Iris pigment epithelial cell (primary cell): ENCODE measurements at regions not wholly inside any gene's neighbourhood (a gene's known extent, or its start where the extent isn't known, plus 50 kb on each side); places are given as distances from the start of the nearest gene placed in this dataset.

Experiments
- DNase-seq: peaks from one replicate; pipeline ENCODE4 v3.0.0-alpha.2; 2011; ENCODE audit warnings: low read depth

DNA sequence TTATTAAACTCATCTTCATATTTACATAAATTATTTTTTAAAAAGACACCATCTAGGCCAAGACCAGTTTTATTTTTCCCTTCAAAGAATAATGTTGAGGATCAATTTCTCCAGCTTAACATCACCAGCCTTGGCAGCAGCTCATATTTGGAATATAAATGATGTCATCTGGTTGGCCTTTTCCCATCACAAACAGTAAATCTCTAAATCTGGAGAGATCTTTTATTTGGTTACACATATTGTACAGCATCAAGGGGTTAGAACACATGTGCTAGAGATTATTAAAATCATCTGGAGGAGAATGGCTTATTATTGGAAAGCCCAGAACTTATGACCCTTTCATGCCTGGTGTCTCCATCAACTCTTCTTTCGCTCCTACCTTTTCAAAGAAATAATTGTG lies 508.8 kb downstream of the PLPP3 start:
- DNase-seq, result no peak

GRCh38 chr1:56069824-56070223 lies 509.5 kb downstream of the PLPP3 start:
- DNase-seq, result no peak

DNA sequence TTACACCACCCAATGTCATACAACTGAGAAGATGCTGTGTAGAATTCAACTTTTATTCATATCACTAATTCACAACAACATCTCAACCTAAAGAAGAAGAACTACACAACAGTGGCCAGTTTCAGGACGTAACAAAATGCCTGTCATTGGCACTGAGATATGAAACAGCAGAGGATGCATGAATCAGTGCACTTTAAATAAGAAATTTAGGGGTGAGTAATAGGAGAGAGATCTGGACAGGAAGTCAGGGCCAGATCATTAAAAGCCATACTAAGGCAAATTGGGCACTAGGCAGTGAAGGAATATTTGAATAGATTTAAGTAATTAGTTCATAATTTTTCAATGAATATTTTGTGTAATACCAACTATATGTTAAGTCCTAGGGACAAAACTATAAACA lies 510.5 kb downstream of the PLPP3 start:
- peak; percentile 26 for DNase-seq

DNA sequence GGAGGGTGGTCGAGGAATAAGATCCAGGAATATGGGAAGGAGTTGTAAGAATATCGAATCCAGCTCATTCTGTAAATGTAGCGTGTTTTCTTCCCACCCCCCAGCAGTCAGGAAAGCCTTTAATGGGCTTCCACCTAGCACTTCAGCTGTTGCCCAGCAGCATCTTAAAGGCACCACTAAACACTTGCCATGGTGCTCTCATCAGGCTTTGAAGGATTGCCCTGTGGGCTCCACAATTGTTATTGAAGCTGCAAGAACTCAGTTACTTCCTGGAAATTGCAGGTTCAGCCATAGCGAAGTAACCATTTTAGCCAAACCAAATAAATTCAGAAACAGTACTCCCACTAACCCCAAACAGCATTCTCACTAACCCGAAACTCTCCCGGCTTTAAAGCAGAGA lies 511.2 kb downstream of the PLPP3 start:
- DNase-seq, result no peak

- peak; percentile 29 for DNase-seq
These were observed 513.6 kb downstream of the PLPP3 start for GRCh38 chr1:56065729-56066128.

GRCh38 chr1:56064705-56065104 lies 514.7 kb downstream of the PLPP3 start:
- peak; percentile 73 for DNase-seq

GRCh38 chr1:56063461-56063860 lies 515.9 kb downstream of the PLPP3 start:
- DNase-seq, result no peak

DNA sequence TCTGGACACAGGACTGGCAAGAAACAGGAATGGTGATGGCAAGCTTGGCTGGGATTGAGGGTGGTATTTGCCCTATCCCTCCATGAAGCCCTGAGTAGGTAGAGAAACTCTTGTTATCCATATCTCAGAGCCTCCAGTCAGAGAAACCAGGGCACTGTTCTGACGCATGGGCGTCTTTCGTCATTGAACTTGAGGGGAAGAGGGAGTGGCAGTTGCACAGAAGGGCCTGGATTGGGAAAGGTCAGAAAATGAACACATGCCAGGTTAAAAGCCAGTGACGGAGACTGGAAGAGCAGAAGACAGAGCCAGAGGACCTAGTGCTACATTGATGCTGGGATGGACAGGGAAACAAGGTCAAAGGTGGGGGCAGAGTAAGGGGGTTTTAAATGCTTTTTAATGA lies 516.7 kb downstream of the PLPP3 start:
- DNase-seq, result no peak

DNA sequence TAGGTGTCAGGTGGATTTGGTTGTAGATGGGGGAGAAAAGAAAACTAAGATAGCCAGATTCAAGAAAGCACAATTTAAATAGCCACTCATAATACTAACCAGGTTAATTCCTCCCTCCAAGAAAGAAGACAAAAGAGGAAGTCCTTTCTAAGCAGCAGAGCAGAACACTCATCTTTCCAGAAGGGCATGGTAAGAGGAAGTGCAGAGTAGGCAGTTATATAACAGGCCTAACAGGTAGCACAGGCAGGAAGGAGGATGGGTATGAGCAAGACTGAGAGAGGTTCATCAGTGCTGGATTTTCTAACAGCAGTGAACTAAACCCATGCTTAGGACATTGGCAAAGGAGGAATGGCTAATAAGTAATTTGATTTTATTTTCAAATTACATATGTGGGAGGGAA lies 517.5 kb downstream of the PLPP3 start:
- no peak for DNase-seq

DNA sequence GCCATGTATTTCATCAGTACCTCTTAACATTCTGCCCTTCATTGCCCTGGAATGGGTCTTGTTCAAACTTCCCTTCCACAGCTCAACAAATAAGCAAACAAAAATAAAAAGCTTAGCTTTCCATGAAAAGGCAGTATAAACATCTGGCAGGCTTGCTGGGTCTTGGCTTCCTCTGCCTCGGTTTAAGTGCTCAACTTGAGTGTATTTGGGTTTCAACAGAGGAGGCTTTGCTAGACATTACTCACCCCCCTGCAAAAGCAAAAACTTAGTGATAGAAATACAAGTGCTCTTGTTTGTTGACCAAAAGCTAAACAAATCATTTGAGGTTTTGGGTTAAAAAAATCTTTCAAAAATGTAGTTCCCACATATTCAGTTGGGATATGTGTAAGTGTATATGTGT lies 518.5 kb downstream of the PLPP3 start:
- no peak for DNase-seq

- no peak for DNase-seq
These were observed 521.6 kb downstream of the PLPP3 start for GRCh38 chr1:56057466-56058405.

DNA sequence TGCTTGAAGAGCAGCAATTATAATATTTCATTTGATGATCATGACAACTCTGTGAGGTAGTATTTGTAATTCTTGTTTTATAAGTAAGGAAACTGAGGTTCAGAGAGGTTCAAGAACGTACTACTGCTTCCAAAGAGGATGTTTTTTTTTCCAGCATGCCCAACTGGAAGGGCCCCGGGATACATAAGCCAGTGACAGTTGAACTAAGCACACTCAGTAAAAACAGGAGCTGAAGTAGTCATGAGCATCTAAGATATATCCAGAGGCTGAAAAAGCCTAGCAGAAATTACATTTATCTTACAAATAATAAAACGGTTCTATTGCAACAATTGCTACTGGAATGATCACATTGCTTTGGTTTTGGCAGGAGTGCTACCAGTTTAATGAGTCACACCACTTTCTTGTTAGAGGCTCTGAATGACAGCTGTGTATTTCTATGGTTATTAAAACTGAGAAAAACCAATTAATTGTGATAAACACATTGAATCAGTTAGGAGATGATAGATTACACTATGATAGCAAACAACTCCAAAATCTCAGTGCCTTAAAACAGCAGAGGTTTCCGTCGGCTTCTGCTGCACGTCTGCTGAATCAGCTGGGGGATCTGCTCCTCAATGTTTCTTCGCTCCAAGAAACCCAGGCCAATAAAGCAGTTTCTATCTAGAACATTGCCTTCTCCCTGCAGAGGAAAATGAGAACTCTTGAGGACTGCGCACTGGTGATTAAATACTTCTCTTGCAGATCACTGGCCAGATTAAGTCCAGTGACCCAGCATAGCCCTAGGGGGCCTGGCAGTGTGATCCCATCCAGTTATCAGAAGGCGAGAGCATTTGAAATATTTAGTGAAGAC lies 522.7 kb downstream of the PLPP3 start:
- DNase-seq, result peak; percentile 44

DNA sequence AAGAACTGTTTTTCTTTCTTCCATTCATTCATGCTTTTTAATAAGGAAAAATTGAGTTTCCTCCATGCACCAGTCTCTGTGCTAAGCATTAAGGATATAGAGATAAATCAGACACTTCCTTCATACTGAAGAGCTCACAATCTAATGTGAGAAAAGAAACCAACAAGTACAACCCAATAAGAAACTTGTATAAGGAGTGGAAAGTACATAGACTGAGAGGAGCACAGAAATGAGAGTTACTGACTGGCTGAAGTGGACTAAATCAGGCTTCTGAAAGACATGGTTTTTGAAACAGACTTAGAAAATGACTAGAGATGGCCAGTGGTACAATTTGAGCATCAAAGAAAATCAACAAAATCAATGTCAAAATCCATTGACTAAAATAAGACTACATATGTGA lies 524.4 kb downstream of the PLPP3 start:
- DNase-seq, result no peak

DNA sequence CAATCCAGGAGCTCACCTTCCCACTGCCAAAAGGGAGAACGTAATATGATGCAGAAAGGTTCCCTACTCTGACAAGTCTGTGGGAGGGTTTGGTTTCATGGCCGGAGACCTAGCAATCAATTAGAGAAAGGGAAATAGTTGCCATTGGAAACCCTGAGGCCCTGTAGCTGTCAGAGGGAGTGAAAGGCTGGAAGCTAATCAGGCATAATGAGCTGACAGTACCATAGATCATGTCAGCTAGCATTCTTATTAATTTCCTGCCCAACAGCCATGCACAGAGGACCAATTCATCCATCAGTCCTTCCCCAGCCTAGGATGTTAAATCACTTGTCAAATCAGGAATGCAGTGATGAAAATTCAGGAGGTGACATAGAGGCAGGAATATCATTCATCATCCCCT lies 527.3 kb downstream of the PLPP3 start:
- DNase-seq, result no peak

GRCh38 chr1:56050911-56051310 lies 528.5 kb downstream of the PLPP3 start:
- no peak for DNase-seq

DNA sequence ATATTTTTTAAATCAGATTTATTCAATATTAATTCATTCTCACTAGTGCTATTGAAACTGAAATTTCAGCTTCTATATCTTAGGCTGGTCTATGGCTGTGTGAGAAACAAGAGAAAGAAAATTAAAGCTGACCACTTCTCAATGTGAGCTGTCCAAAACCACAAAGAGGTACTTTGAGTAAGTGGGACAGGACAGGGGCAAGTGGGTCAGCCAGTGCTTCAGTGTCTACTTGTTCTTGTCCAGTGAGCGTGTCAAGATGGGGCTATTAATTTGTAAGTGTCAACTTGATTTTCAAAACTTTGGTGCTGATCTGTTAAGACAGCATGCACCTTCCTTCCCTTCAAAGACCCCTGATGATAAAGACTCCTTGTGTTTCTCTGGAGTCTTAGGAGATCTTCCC lies 533.9 kb downstream of the PLPP3 start:
- no peak for DNase-seq

DNA sequence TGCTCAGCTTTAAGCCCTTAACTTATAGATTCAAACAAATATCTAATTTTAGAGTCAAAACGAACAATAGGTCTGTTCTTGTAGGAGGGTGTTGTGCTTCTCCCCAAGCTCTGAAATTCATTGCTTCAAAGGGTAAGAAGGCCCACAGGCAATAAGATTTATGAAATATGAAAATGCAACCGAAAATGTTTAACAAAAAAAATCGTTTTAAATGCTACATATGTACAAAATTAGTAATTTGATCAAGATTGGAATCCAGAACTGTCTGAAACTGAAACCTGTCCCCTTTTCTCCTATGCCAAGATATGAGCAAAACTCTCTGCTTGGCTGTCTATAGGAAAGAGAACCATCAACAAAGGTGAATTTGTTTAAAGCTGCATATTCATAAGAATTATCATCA lies 534.3 kb downstream of the PLPP3 start:
- DNase-seq, result no peak

DNA sequence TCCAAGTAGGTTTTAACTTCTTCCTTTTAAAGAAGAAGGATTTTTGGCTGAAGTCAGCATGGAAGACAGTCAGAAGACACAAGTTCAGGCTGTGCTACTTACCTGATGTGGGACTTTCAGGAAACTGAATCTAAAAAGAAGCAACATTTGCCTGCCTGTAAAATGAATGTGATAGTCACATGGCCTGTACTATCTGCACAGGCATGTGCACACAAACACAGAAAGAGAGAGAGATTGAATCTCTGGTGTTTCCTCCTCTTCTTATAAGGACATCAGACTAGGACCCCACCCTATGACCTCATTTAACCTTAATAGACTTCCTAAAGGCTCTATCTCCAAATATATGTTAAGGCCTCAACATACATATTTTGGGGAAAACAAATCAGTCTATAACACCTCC lies 542.9 kb downstream of the PLPP3 start:
- no peak for DNase-seq

GRCh38 chr1:56034847-56035481 lies 544.4 kb downstream of the PLPP3 start:
- no peak for DNase-seq

GRCh38 chr1:56034222-56034621 lies 545.1 kb downstream of the PLPP3 start:
- DNase-seq, result peak; percentile 20

GRCh38 chr1:56033321-56034037 lies 545.9 kb downstream of the PLPP3 start:
- DNase-seq, result no peak

GRCh38 chr1:56032096-56032676 lies 547.2 kb downstream of the PLPP3 start:
- DNase-seq, result no peak
